ENCODE measurements at regions not wholly inside any gene's neighbourhood (a gene's known extent, or its start where the extent isn't known, plus 50 kb on each side); places are given as distances from the start of the nearest gene placed in this dataset.

GRCh38 chr9:91162784-91163443, 198.8 kb downstream of the AUH start:
- TF ChIP-seq POLR2A (IDR thresholded peaks at IDR 0.05; ENCODE audit: low read length) (no peak), GATA1 (IDR thresholded peaks at IDR 0.05; ENCODE audit: low read depth, low read length) (no peak)
